ENCODE measurements at regions not wholly inside any gene's neighbourhood (a gene's known extent, or its start where the extent isn't known, plus 50 kb on each side); places are given as distances from the start of the nearest gene placed in this dataset.

- Histone ChIP-seq H3K9me3 (ENCODE audit: insufficient read depth, low read length, severe bottlenecking) (no peaks in the 10 kb centered on the region), H3K4me3 (ENCODE audit: low read depth in 1 of 2, low read length in 2 of 2) (no peak overlapping the region), H4K20me1 (ENCODE audit: insufficient read depth, low read length) (no peaks in the 10 kb centered on the region), H3K36me3 (ENCODE audit: insufficient read depth, low read length) (no peaks in the 10 kb centered on the region), H3K79me2 (ENCODE audit: insufficient read depth, low read length) (no peaks in the 10 kb centered on the region), H3K4me1 (ENCODE audit: insufficient read depth, low read length) (no peaks in the 10 kb centered on the region), H2AFZ (ENCODE audit: low read depth, low read length) (no peak overlapping the region), H3K9ac (ENCODE audit: low read depth, low read length) (no peak overlapping the region), H3K27me3 (ENCODE audit: insufficient read depth, low read length, poor library complexity) (no peaks in the 10 kb centered on the region), H3K27ac (ENCODE audit: low read length) (no peak overlapping the region), H3K4me2 (ENCODE audit: insufficient read depth, low read length) (no peak overlapping the region)
- ATAC-seq (ENCODE audit: insufficient read depth, low read depth), result no peak
- no peak for TF ChIP-seq EZH2 (IDR thresholded peaks at IDR 0.05; ENCODE audit: borderline replicate concordance, low read depth, low read length, severe bottlenecking)
- TF ChIP-seq CTCF (IDR thresholded peaks at IDR 0.05; ENCODE audit: borderline replicate concordance, extremely low read depth, low read length, poor library complexity, severe bottlenecking), result no peak
- DNase-seq, result no peak
These were observed 90.1 kb upstream of the FERMT1 start for GRCh38 chr20:6212903-6213302.

GRCh38 chr20:6209093-6209492, 86.3 kb upstream of the FERMT1 start:
- no peak overlapping the region for H3K27ac ChIP-seq (ENCODE audit: low read length)
- H3K9ac ChIP-seq (ENCODE audit: low read depth, low read length), result no peak overlapping the region
- DNase-seq, result no peak
- no peak overlapping the region for H2AFZ ChIP-seq (ENCODE audit: low read depth, low read length)
- H3K4me2 ChIP-seq (ENCODE audit: insufficient read depth, low read length), result no peak overlapping the region
- H3K4me3 ChIP-seq (ENCODE audit: low read depth in 1 of 2, low read length in 2 of 2), result no peak overlapping the region
- no peak for ATAC-seq (ENCODE audit: insufficient read depth, low read depth)
- no peaks in the 10 kb centered on the region for H3K27me3 ChIP-seq (ENCODE audit: insufficient read depth, low read length, poor library complexity)
- no peaks in the 10 kb centered on the region for H3K79me2 ChIP-seq (ENCODE audit: insufficient read depth, low read length)
- H3K36me3 ChIP-seq (ENCODE audit: insufficient read depth, low read length), result no peaks in the 10 kb centered on the region
- H3K9me3 ChIP-seq (ENCODE audit: insufficient read depth, low read length, severe bottlenecking), result no peaks in the 10 kb centered on the region
- TF ChIP-seq EZH2 (IDR thresholded peaks at IDR 0.05; ENCODE audit: borderline replicate concordance, low read depth, low read length, severe bottlenecking), result no peak
- no peak for TF ChIP-seq CTCF (IDR thresholded peaks at IDR 0.05; ENCODE audit: borderline replicate concordance, extremely low read depth, low read length, poor library complexity, severe bottlenecking)
- no peaks in the 10 kb centered on the region for H3K4me1 ChIP-seq (ENCODE audit: insufficient read depth, low read length)
- no peaks in the 10 kb centered on the region for H4K20me1 ChIP-seq (ENCODE audit: insufficient read depth, low read length)

- Histone ChIP-seq H3K9me3 (ENCODE audit: insufficient read depth, low read length, severe bottlenecking) (no peaks in the 10 kb centered on the region), H3K27me3 (ENCODE audit: insufficient read depth, low read length, poor library complexity) (no peaks in the 10 kb centered on the region), H4K20me1 (ENCODE audit: insufficient read depth, low read length) (no peaks in the 10 kb centered on the region), H3K27ac (ENCODE audit: low read length) (no peak overlapping the region), H2AFZ (ENCODE audit: low read depth, low read length) (no peak overlapping the region), H3K4me3 (ENCODE audit: low read depth in 1 of 2, low read length in 2 of 2) (no peak overlapping the region), H3K4me2 (ENCODE audit: insufficient read depth, low read length) (no peak overlapping the region), H3K79me2 (ENCODE audit: insufficient read depth, low read length) (no peaks in the 10 kb centered on the region), H3K9ac (ENCODE audit: low read depth, low read length) (no peak overlapping the region), H3K36me3 (ENCODE audit: insufficient read depth, low read length) (no peaks in the 10 kb centered on the region), H3K4me1 (ENCODE audit: insufficient read depth, low read length) (no peaks in the 10 kb centered on the region)
- DNase-seq (no peak), ATAC-seq (ENCODE audit: insufficient read depth, low read depth) (no peak)
- TF ChIP-seq CTCF (IDR thresholded peaks at IDR 0.05; ENCODE audit: borderline replicate concordance, extremely low read depth, low read length, poor library complexity, severe bottlenecking) (no peak), EZH2 (IDR thresholded peaks at IDR 0.05; ENCODE audit: borderline replicate concordance, low read depth, low read length, severe bottlenecking) (no peak)
These were observed 77.3 kb upstream of the FERMT1 start for GRCh38 chr20:6200092-6200491.

DNA sequence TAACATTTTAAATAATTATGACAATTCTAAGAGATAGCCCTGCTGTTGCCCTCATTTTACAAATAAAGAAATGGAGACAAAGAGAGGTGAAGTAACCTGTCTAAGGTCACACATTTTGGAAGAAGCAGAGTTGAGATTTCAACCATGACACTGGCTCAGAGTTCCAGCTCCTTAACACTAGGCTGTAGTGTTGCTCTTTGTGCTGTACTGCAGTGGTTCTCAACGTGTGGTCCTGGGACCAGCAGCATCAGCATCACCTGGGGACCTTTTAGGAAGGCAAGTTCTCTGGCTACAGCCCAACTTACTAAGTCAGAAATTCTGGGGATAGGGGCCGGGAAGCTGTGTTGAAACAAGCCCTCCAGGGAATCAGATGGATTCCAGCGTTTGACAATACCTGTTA, 62.4 kb upstream of the FERMT1 start:
- Histone ChIP-seq H4K20me1 (ENCODE audit: insufficient read depth, low read length) (no peaks in the 10 kb centered on the region), H3K27ac (ENCODE audit: low read length) (no peak overlapping the region), H3K36me3 (ENCODE audit: insufficient read depth, low read length) (no peaks in the 10 kb centered on the region), H3K27me3 (ENCODE audit: insufficient read depth, low read length, poor library complexity) (peaks cover 3% of the 10 kb centered on the region), H3K9me3 (ENCODE audit: insufficient read depth, low read length, severe bottlenecking) (no peaks in the 10 kb centered on the region), H3K9ac (ENCODE audit: low read depth, low read length) (no peak overlapping the region), H3K4me2 (ENCODE audit: insufficient read depth, low read length) (no peak overlapping the region), H3K4me1 (ENCODE audit: insufficient read depth, low read length) (no peaks in the 10 kb centered on the region), H3K4me3 (ENCODE audit: low read depth in 1 of 2, low read length in 2 of 2) (no peak overlapping the region), H2AFZ (ENCODE audit: low read depth, low read length) (no peak overlapping the region), H3K79me2 (ENCODE audit: insufficient read depth, low read length) (no peaks in the 10 kb centered on the region)
- DNase-seq, result no peak
- no peak for ATAC-seq (ENCODE audit: insufficient read depth, low read depth)
- no peak for TF ChIP-seq CTCF (IDR thresholded peaks at IDR 0.05; ENCODE audit: borderline replicate concordance, extremely low read depth, low read length, poor library complexity, severe bottlenecking)
- no peak for TF ChIP-seq EZH2 (IDR thresholded peaks at IDR 0.05; ENCODE audit: borderline replicate concordance, low read depth, low read length, severe bottlenecking)

Measured in DND-41 (cell line).